HL-60 (cell line): ENCODE measurements at regions not wholly inside any gene's neighbourhood (a gene's known extent, or its start where the extent isn't known, plus 50 kb on each side); places are given as distances from the start of the nearest gene placed in this dataset.

ENCODE experiments used
- CTCF ChIP-seq: IDR thresholded peaks from one replicate; pipeline ENCODE4 v1.5.1; 2011; ENCODE audit warnings: low read length, control low read depth, inconsistent platforms; ENCODE audit not compliant: insufficient read depth
- GABPA ChIP-seq: IDR thresholded peaks from 2 replicates; pipeline ENCODE4 v1.6.1; 2012; ENCODE audit warnings: low read depth
- POLR2AphosphoS5 ChIP-seq: IDR thresholded peaks from 2 replicates; pipeline ENCODE4 v1.6.1; 2012; ENCODE audit warnings: low read depth

GRCh38 chr3:151567477-151567876, 106.6 kb upstream of the IGSF10 start:
- TF ChIP-seq CTCF (no peak), POLR2AphosphoS5 (no peak), GABPA (no peak)
